Memory B cell (primary cell): ENCODE measurements at regions not wholly inside any gene's neighbourhood (a gene's known extent, or its start where the extent isn't known, plus 50 kb on each side); places are given as distances from the start of the nearest gene placed in this dataset.

Experiments
- ATAC-seq: fragments of 150-1000 bp; cut with Tn5 transposase; 2 replicates; pipeline ENCODE4 v1.10.0; 2021; ENCODE audit warnings: low read depth, mild to moderate bottlenecking, moderate library complexity
- DNase-seq, 2 donors: peaks; one replicate each; pipeline ENCODE4 v3.0.0; 2022; ENCODE audit warnings: low spot score in 2 of 2
- H3K27ac Mint-ChIP-seq: one replicate; pipeline ENCODE4 v1.8.0; 2022; ENCODE audit warnings: mild to moderate bottlenecking, moderate library complexity, mixed read lengths
- H3K27me3 Mint-ChIP-seq: one replicate; pipeline ENCODE4 v1.8.0; 2022; ENCODE audit warnings: mixed read lengths
- H3K36me3 Mint-ChIP-seq: one replicate; pipeline ENCODE4 v1.8.0; 2022; ENCODE audit warnings: mild to moderate bottlenecking, mixed read lengths
- H3K4me1 Mint-ChIP-seq: one replicate; pipeline ENCODE4 v1.8.0; 2022; ENCODE audit warnings: mixed read lengths
- H3K4me3 Mint-ChIP-seq: one replicate; pipeline ENCODE4 v1.8.0; 2022; ENCODE audit warnings: mild to moderate bottlenecking, moderate library complexity, mixed read lengths
- H3K9me3 Mint-ChIP-seq: one replicate; pipeline ENCODE4 v1.8.0; 2022; ENCODE audit warnings: mixed read lengths

- H3K27ac Mint-ChIP-seq = no peak overlapping the region
- no peaks in the 10 kb centered on the region for H3K27me3 Mint-ChIP-seq
- H3K36me3 Mint-ChIP-seq = no peaks in the 10 kb centered on the region
- H3K4me3 Mint-ChIP-seq = no peak overlapping the region
- ATAC-seq (no peak), DNase-seq (no peak)
- no peaks in the 10 kb centered on the region for H3K4me1 Mint-ChIP-seq
- peaks cover 6% of the 10 kb centered on the region for H3K9me3 Mint-ChIP-seq
Measured at GRCh38 chr18:60929966-60930365, 403.3 kb upstream of the CDH20 start.

DNA sequence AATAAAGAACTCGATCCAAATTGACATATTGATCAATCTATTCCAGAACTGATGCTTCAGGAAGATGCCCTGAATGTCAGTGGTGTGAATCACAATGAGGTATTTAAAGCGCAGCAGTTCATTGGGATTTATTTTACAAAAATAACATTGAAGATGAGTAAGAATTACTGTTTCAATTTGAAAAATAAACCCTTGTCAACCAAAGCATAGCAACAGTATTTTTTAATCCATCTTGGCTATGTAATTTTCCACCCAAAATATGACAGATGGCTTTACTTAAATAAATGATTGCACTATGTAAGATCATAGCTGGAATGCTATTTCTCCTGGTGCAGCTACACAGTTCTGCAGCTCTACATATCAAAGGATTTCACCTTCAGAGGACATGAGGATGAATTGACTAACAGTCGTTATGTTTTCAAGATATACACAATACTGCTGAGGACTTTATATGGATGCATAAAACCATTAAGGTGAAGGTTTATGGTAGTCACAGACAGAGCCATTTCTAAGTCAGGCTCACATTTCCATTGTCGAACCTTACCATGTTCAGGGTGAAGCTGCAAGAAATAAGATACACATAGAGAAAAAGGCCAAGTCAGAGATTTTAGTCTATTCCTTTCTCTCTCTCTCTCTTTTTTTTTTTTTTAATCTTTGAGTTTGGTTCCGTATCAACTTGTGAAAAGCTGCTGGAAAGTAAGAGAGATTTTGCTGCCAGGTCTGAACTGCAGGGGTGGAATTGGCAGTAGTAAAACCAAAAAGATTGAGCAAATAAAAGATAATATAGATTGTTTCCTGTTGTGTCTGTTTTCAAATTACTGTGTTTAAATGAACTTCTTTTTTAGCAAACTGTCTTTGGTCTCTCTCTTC, 398.0 kb upstream of the CDH20 start:
- H3K36me3 Mint-ChIP-seq = no peaks in the 10 kb centered on the region
- no peaks in the 10 kb centered on the region for H3K9me3 Mint-ChIP-seq
- H3K4me1 Mint-ChIP-seq = no peaks in the 10 kb centered on the region
- H3K27me3 Mint-ChIP-seq = no peaks in the 10 kb centered on the region
- no peak for DNase-seq
- H3K4me3 Mint-ChIP-seq = no peak overlapping the region
- no peak overlapping the region for H3K27ac Mint-ChIP-seq
- no peak for ATAC-seq

GRCh38 chr18:60936101-60936500, 397.1 kb upstream of the CDH20 start:
- no peaks in the 10 kb centered on the region for H3K36me3 Mint-ChIP-seq
- no peaks in the 10 kb centered on the region for H3K27me3 Mint-ChIP-seq
- no peaks in the 10 kb centered on the region for H3K4me1 Mint-ChIP-seq
- DNase-seq (no peak), ATAC-seq (no peak)
- H3K27ac Mint-ChIP-seq = no peak overlapping the region
- H3K4me3 Mint-ChIP-seq = no peak overlapping the region
- H3K9me3 Mint-ChIP-seq = no peaks in the 10 kb centered on the region

DNA sequence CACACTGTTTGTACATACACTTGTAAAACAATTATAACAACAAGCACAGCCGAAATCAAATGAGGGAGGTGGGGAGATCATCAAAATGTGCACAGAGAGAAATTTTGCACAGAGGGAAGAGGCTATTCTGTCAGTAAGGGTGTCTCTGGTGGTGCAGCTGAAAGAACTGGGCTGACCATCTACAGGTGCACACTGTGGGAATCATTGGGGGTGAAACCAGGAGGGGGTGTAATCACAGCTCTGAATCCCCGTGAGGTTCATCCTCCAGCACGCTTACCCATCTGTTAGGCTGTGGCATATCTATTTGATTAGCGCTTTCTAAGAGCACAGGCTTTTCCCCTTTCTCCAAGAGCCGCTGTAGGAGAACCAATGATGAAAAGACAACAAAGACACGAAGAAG, 389.9 kb upstream of the CDH20 start:
- DNase-seq (no peak), ATAC-seq (no peak)
- Mint-ChIP-seq H3K27ac (no peak overlapping the region), H3K4me3 (no peak overlapping the region), H3K36me3 (no peaks in the 10 kb centered on the region), H3K27me3 (no peaks in the 10 kb centered on the region), H3K4me1 (no peaks in the 10 kb centered on the region), H3K9me3 (no peaks in the 10 kb centered on the region)

- no peaks in the 10 kb centered on the region for H3K9me3 Mint-ChIP-seq
- no peak overlapping the region for H3K27ac Mint-ChIP-seq
- H3K27me3 Mint-ChIP-seq = no peaks in the 10 kb centered on the region
- ATAC-seq = no peak
- H3K4me1 Mint-ChIP-seq = no peaks in the 10 kb centered on the region
- H3K36me3 Mint-ChIP-seq = no peaks in the 10 kb centered on the region
- no peak overlapping the region for H3K4me3 Mint-ChIP-seq
- no peak for DNase-seq
Measured at GRCh38 chr18:60950634-60951033, 382.6 kb upstream of the CDH20 start.

- Mint-ChIP-seq H3K27ac (no peak overlapping the region), H3K9me3 (no peaks in the 10 kb centered on the region), H3K4me1 (no peaks in the 10 kb centered on the region), H3K27me3 (no peaks in the 10 kb centered on the region), H3K36me3 (no peaks in the 10 kb centered on the region), H3K4me3 (no peak overlapping the region)
- ATAC-seq (no peak), DNase-seq (no peak)
Measured at GRCh38 chr18:60951091-60951490, 382.1 kb upstream of the CDH20 start.

GRCh38 chr18:60962625-60963024, 370.6 kb upstream of the CDH20 start:
- no peak overlapping the region for H3K4me3 Mint-ChIP-seq
- no peaks in the 10 kb centered on the region for H3K9me3 Mint-ChIP-seq
- DNase-seq (no peak), ATAC-seq (no peak)
- H3K4me1 Mint-ChIP-seq = no peaks in the 10 kb centered on the region
- no peak overlapping the region for H3K27ac Mint-ChIP-seq
- H3K36me3 Mint-ChIP-seq = no peaks in the 10 kb centered on the region
- no peaks in the 10 kb centered on the region for H3K27me3 Mint-ChIP-seq

GRCh38 chr18:60965856-60966255, 367.4 kb upstream of the CDH20 start:
- Mint-ChIP-seq H3K36me3 (no peaks in the 10 kb centered on the region), H3K27me3 (no peaks in the 10 kb centered on the region), H3K4me3 (no peak overlapping the region), H3K27ac (no peak overlapping the region), H3K9me3 (peaks cover 2% of the 10 kb centered on the region), H3K4me1 (no peaks in the 10 kb centered on the region)
- DNase-seq (no peak), ATAC-seq (no peak)

GRCh38 chr18:60966876-60967275, 366.4 kb upstream of the CDH20 start:
- no peak overlapping the region for H3K27ac Mint-ChIP-seq
- ATAC-seq (no peak), DNase-seq (no peak)
- no peaks in the 10 kb centered on the region for H3K36me3 Mint-ChIP-seq
- no peaks in the 10 kb centered on the region for H3K27me3 Mint-ChIP-seq
- H3K4me1 Mint-ChIP-seq = no peaks in the 10 kb centered on the region
- H3K9me3 Mint-ChIP-seq = peaks cover 3% of the 10 kb centered on the region
- H3K4me3 Mint-ChIP-seq = no peak overlapping the region

DNA sequence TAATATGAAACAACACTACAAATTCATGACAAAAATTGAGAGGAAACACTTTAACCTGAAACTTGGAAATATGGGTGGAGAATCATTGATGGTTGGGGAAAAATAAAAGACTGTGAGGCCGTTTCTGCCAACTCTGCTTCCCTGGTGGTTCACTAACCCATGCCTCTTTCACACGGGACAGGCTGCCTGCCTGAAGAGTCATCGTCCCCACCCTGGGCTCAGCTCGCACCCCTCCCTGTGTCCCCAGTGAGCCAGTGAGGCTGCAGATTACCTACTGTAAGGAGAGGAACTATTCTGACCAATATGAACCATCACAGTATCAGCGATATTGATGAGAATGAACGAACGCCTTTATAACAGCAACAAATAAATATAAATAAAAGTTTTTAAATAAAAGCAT, 357.8 kb upstream of the CDH20 start:
- no peak for ATAC-seq
- Mint-ChIP-seq H3K27ac (no peak overlapping the region), H3K9me3 (peaks cover 3% of the 10 kb centered on the region), H3K4me1 (no peaks in the 10 kb centered on the region), H3K27me3 (no peaks in the 10 kb centered on the region), H3K36me3 (no peaks in the 10 kb centered on the region), H3K4me3 (no peak overlapping the region)
- no peak for DNase-seq

GRCh38 chr18:60976976-60977375, 356.3 kb upstream of the CDH20 start:
- no peak for ATAC-seq
- DNase-seq = no peak
- no peaks in the 10 kb centered on the region for H3K27me3 Mint-ChIP-seq
- H3K9me3 Mint-ChIP-seq = no peaks in the 10 kb centered on the region
- no peaks in the 10 kb centered on the region for H3K36me3 Mint-ChIP-seq
- H3K4me1 Mint-ChIP-seq = no peaks in the 10 kb centered on the region
- H3K27ac Mint-ChIP-seq = no peak overlapping the region
- no peak overlapping the region for H3K4me3 Mint-ChIP-seq

- peaks cover 3% of the 10 kb centered on the region for H3K9me3 Mint-ChIP-seq
- H3K27me3 Mint-ChIP-seq = no peaks in the 10 kb centered on the region
- no peak overlapping the region for H3K4me3 Mint-ChIP-seq
- no peaks in the 10 kb centered on the region for H3K36me3 Mint-ChIP-seq
- no peak overlapping the region for H3K27ac Mint-ChIP-seq
- DNase-seq (no peak), ATAC-seq (no peak)
- H3K4me1 Mint-ChIP-seq = no peaks in the 10 kb centered on the region
Measured at GRCh38 chr18:60978338-60978737, 354.9 kb upstream of the CDH20 start.

- no peak for ATAC-seq
- Mint-ChIP-seq H3K4me1 (no peaks in the 10 kb centered on the region), H3K4me3 (no peak overlapping the region), H3K36me3 (no peaks in the 10 kb centered on the region), H3K27me3 (no peaks in the 10 kb centered on the region), H3K9me3 (peaks cover 3% of the 10 kb centered on the region), H3K27ac (no peak overlapping the region)
- DNase-seq = no peak
Measured at GRCh38 chr18:60980422-60981005, 352.7 kb upstream of the CDH20 start.

DNA sequence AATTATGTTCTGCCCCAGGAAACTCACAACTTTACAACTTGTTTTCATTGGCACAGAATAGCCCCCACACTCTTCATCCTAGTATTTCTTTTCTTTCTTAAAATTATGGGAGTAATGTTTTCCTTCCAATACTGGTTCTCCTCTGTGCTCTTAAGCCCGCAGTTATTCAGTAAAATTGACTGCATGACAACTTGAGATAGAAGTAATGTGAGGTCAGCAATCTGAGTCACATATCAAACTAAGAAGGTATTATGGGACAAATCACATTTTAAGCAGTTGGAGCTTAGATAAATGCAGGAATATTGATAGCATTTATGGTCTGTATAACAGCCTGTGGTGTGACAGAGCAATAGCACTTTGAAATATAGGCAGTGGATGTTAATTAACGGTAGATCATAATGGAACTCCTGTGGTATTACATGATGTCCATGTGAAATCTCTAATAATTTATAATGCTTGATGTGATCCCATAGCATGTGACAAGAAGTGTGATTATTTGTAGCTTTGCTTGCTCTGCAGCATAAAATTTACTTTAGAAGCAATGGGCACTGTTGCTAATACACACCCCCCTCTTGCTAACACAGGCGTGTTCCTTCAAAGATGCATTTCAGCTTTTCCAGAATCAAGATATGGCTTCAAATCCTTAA, 351.4 kb upstream of the CDH20 start:
- no peak for DNase-seq
- H3K27ac Mint-ChIP-seq = no peak overlapping the region
- H3K27me3 Mint-ChIP-seq = no peaks in the 10 kb centered on the region
- H3K36me3 Mint-ChIP-seq = no peaks in the 10 kb centered on the region
- ATAC-seq = no peak
- no peak overlapping the region for H3K4me3 Mint-ChIP-seq
- H3K4me1 Mint-ChIP-seq = no peaks in the 10 kb centered on the region
- peaks cover 6% of the 10 kb centered on the region for H3K9me3 Mint-ChIP-seq
